LNCaP clone FGC (cell line): ENCODE measurements at regions not wholly inside any gene's neighbourhood (a gene's known extent, or its start where the extent isn't known, plus 50 kb on each side); places are given as distances from the start of the nearest gene placed in this dataset.

ENCODE experiments used
- DNase-seq: peaks from one replicate; pipeline ENCODE4 v3.0.0-alpha.2; 2011; ENCODE audit warnings: low read depth
- H3K4me3 ChIP-seq: 2 replicates; pipeline ENCODE4 v1.5.1; 2011; ENCODE audit warnings: mild to moderate bottlenecking, low read depth, low read length, control low read depth
- CTCF ChIP-seq: IDR thresholded peaks from 2 replicates; pipeline ENCODE4 v1.5.1; 2012; ENCODE audit warnings: mild to moderate bottlenecking; ENCODE audit not compliant: control insufficient read depth, insufficient read depth; ENCODE audit errors: extremely low read depth

- no peak for TF ChIP-seq CTCF
- H3K4me3 ChIP-seq, result no peak overlapping the region
- no peak for DNase-seq
Measured at GRCh38 chr4:154019811-154020210, 230.9 kb upstream of the SFRP2 start.

GRCh38 chr4:154018659-154019058 is 229.8 kb upstream of the SFRP2 start:
- H3K4me3 ChIP-seq, result no peak overlapping the region
- no peak for TF ChIP-seq CTCF
- no peak for DNase-seq

- DNase-seq, result no peak
- no peak for TF ChIP-seq CTCF
- no peak overlapping the region for H3K4me3 ChIP-seq
Measured at GRCh38 chr4:154015578-154015977, 226.7 kb upstream of the SFRP2 start.

- no peak for TF ChIP-seq CTCF
- H3K4me3 ChIP-seq, result no peak overlapping the region
- no peak for DNase-seq
Measured at GRCh38 chr4:154014407-154015321, 225.8 kb upstream of the SFRP2 start.

- no peak for DNase-seq
- no peak for TF ChIP-seq CTCF
- no peak overlapping the region for H3K4me3 ChIP-seq
Measured at GRCh38 chr4:154013576-154013975, 224.7 kb upstream of the SFRP2 start.

- DNase-seq, result no peak
- TF ChIP-seq CTCF, result no peak
- no peak overlapping the region for H3K4me3 ChIP-seq
Measured at GRCh38 chr4:154010371-154010770, 221.5 kb upstream of the SFRP2 start.

- TF ChIP-seq CTCF, result no peak
- no peak for DNase-seq
- no peak overlapping the region for H3K4me3 ChIP-seq
Measured at GRCh38 chr4:154009788-154010187, 220.9 kb upstream of the SFRP2 start.
